ENCODE measurements at regions not wholly inside any gene's neighbourhood (a gene's known extent, or its start where the extent isn't known, plus 50 kb on each side); places are given as distances from the start of the nearest gene placed in this dataset.
A peak's percentile ranks its signal among the peaks of the same experiment; 100 is the strongest.
"Not testable (repeated sequence)": the region's sequence is repeated elsewhere in the genome, so short reads cannot be mapped to it uniquely, and the experiment has no call there.

DNA sequence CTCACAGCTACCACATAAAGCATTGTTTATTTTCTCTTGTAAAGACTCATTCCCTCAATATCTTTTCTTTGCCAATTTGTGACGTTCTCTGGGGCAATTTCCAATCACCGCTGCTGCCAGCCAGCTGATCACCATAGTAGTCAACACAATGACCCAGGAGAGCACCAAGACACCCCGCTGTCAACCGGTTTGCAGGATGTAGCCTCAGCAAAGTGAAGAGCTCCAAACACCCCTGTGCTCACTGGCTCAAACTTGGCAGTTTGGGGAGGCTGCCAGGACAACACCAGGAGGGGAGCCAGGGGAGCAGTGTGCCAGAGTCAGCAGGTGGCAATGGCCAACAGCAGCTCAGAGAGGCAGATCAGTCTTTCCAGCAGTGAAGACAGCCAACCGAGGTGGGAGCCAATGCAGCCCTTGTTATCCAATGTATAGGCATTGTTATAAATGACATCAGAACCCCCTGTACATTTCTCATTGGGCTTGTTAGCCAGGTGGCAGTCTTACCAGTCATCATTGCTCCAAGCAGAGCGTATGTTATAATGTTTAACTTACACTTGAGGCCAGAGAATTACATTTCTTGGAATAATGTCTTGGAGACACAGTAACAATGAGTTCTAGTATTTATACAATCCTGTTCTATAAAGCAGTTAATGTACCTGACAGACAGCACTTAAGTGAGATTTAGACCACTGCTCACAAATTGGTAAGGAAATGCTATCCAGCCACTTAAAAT, 274.9 kb upstream of the GK2 start:
- intact Hi-C loops (cut with DNase I): no loop called here
- H3K27me3 ChIP-seq: no peaks in the 10 kb centered on the region
- TF ChIP-seq, protein P1, sequence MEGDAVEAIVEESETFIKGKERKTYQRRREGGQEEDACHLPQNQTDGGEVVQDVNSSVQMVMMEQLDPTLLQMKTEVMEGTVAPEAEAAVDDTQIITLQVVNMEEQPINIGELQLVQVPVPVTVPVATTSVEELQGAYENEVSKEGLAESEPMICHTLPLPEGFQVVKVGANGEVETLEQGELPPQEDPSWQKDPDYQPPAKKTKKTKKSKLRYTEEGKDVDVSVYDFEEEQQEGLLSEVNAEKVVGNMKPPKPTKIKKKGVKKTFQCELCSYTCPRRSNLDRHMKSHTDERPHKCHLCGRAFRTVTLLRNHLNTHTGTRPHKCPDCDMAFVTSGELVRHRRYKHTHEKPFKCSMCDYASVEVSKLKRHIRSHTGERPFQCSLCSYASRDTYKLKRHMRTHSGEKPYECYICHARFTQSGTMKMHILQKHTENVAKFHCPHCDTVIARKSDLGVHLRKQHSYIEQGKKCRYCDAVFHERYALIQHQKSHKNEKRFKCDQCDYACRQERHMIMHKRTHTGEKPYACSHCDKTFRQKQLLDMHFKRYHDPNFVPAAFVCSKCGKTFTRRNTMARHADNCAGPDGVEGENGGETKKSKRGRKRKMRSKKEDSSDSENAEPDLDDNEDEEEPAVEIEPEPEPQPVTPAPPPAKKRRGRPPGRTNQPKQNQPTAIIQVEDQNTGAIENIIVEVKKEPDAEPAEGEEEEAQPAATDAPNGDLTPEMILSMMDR (IDR thresholded peaks at IDR 0.05): no peak
- H3K36me3 ChIP-seq: no peaks in the 10 kb centered on the region
- H3K9me3 ChIP-seq: no peaks in the 10 kb centered on the region
- peak; percentile 33 for ATAC-seq
- H3K4me3 ChIP-seq: no peak overlapping the region
- no peak overlapping the region for H3K27ac ChIP-seq
- peak; percentile 57 for DNase-seq
- H3K4me1 ChIP-seq: no peaks in the 10 kb centered on the region

GRCh38 chr4:79682161-79682560, 274.1 kb upstream of the GK2 start:
- no peak overlapping the region for H3K4me3 ChIP-seq

DNA sequence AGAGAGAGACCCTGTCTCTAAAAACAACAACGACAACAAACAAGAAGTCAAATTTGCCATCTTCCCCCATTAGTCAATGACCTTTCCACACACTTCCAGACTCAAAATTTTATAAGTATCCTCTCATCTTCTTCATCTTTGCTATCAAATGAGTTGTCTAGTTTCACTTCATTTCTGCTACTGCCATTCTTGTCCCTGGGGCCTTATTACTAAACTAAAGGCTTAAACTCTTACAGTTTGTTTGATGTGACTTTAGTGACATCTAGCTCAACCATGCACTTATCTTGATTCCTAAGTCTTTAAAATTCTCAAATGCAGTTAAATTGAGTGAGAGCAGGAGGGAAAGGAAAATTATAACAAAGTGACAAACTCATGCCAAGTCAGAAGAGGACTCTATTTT, 271.8 kb upstream of the GK2 start:
- ATAC-seq (no peak), DNase-seq (no peak)
- TF ChIP-seq, protein P1 (IDR thresholded peaks at IDR 0.05): no peak
- H3K36me3 ChIP-seq: no peaks in the 10 kb centered on the region
- H3K27me3 ChIP-seq: no peaks in the 10 kb centered on the region
- H3K4me3 ChIP-seq: no peak overlapping the region
- H3K4me1 ChIP-seq: no peaks in the 10 kb centered on the region
- H3K9me3 ChIP-seq: no peaks in the 10 kb centered on the region
- H3K27ac ChIP-seq: no peak overlapping the region
- intact Hi-C loops (cut with DNase I): no loop called here

More at GRCh38 chr4:79682161-79682560, 274.1 kb upstream of the GK2 start:
- no peak for ATAC-seq
- Histone ChIP-seq H3K36me3 (no peaks in the 10 kb centered on the region), H3K27me3 (no peaks in the 10 kb centered on the region), H3K9me3 (no peaks in the 10 kb centered on the region), H3K4me1 (no peaks in the 10 kb centered on the region), H3K27ac (no peak overlapping the region)
- no peak for DNase-seq
- TF ChIP-seq, protein P1 (IDR thresholded peaks at IDR 0.05): no peak
- intact Hi-C loops (cut with DNase I): no loop called here

DNA sequence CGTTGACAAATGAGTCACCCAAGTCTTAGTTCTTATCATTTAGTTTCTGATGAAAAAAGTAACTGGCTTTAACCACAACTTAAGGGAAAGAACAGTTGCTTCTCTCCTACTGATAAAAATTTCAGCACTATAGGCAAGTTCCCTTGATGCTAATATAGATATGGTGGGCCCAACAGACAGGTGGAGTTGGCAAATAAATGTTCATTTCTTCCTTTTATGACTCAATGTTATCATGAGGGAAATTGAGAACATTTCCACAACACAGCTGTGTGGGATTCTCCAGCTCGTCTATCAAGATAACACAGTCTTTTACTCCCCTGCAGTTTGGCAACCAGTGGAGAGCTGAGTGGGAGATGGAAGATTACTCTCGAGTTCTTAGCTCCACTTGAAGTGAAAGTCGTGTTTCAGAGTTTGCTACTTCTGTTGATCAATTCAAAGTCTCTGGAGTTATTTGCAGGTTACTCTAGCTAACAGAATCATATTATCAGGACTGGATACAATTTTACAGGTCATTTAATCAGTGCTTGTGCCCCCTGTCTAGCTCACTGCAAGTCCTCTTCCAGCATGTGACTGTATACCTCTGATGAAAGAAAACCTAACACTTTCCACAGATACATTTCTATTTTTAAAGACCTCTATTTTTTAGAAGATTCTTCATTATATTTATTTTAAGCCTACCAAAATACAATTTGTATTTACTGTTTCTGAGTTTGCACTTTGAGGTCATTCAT, 270.6 kb upstream of the GK2 start:
- DNase-seq (no peak), ATAC-seq (no peak)
- H3K36me3 ChIP-seq: no peaks in the 10 kb centered on the region
- no peaks in the 10 kb centered on the region for H3K9me3 ChIP-seq
- no peaks in the 10 kb centered on the region for H3K4me1 ChIP-seq
- no peak overlapping the region for H3K4me3 ChIP-seq
- no peak overlapping the region for H3K27ac ChIP-seq
- H3K27me3 ChIP-seq: no peaks in the 10 kb centered on the region
- intact Hi-C loops (cut with DNase I): no loop called here
- TF ChIP-seq, protein P1 (IDR thresholded peaks at IDR 0.05): no peak

DNA sequence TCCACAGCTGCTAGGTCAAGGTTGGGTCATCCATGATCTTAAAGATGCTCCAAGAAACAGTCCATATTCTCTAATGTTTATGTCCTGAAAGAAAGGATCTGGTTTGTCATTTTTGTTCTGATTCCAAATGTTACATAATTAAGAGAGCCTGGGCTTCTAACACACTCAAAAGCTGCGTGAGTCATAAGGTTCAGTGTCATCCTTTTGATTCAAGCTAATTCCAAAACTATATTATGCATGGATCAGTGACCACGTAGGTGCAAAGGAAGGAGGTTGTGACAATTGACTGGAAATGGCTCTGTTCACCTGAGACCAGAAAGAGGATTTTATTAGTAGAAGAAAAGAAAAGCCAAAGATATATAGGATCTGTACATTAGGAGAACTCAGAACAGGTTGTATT, 268.7 kb upstream of the GK2 start:
- Histone ChIP-seq H3K4me3 (no peak overlapping the region), H3K4me1 (no peaks in the 10 kb centered on the region), H3K27ac (no peak overlapping the region), H3K27me3 (no peaks in the 10 kb centered on the region), H3K9me3 (no peaks in the 10 kb centered on the region), H3K36me3 (no peaks in the 10 kb centered on the region)
- DNase-seq: no peak
- TF ChIP-seq, protein P1 (IDR thresholded peaks at IDR 0.05): no peak
- ATAC-seq: no peak
- intact Hi-C loops (cut with DNase I): no loop called here

GRCh38 chr4:79674906-79675305, 266.9 kb upstream of the GK2 start:
- DNase-seq; H3K27me3 ChIP-seq; H3K9me3 ChIP-seq; H3K27ac ChIP-seq; intact Hi-C loops (cut with DNase I); H3K4me3 ChIP-seq; H3K36me3 ChIP-seq; ATAC-seq; H3K4me1 ChIP-seq: not testable (repeated sequence)

All from upper lobe of right lung (tissue), 1 donor.